ENCODE measurements at regions not wholly inside any gene's neighbourhood (a gene's known extent, or its start where the extent isn't known, plus 50 kb on each side); places are given as distances from the start of the nearest gene placed in this dataset.
A peak's percentile ranks its signal among the peaks of the same experiment; 100 is the strongest.

GRCh38 chr1:59075021-59075420 lies 221.9 kb upstream of the FGGY start:
- H3K9me3 ChIP-seq (ENCODE audit: low read length): no peaks in the 10 kb centered on the region
- H3K36me3 ChIP-seq (ENCODE audit: insufficient read depth, low read length): no peaks in the 10 kb centered on the region
- no peaks in the 10 kb centered on the region for H3K9me2 ChIP-seq (replicated peaks; ENCODE audit: insufficient read depth, low read length)
- no peak overlapping the region for H3K4me2 ChIP-seq (ENCODE audit: low read depth, low read length, poor library complexity, severe bottlenecking)
- H3K9ac ChIP-seq (ENCODE audit: low read length): no peak overlapping the region
- peaks cover 5% of the 10 kb centered on the region; the same call in 1 of the 2 replicates for H4K20me1 ChIP-seq (ENCODE audit: insufficient read depth, low read depth, low read length)
- H3K4me3 ChIP-seq (ENCODE audit: low read length): no peak overlapping the region
- H3K27me3 ChIP-seq (ENCODE audit: low read length): no peaks in the 10 kb centered on the region
- DNase-seq: no peak
- no peaks in the 10 kb centered on the region for H3K79me2 ChIP-seq (ENCODE audit: low read length)
- peaks cover 22% of the 10 kb centered on the region for H3K4me1 ChIP-seq (ENCODE audit: low read length)
- no peak overlapping the region for H2AFZ ChIP-seq (ENCODE audit: low read length)
- H3K27ac ChIP-seq (ENCODE audit: low read length): no peak overlapping the region

GRCh38 chr1:59076612-59077011 lies 220.3 kb upstream of the FGGY start:
- Histone ChIP-seq H3K4me2 (ENCODE audit: low read depth, low read length, poor library complexity, severe bottlenecking) (no peak overlapping the region), H3K36me3 (ENCODE audit: insufficient read depth, low read length) (no peaks in the 10 kb centered on the region), H3K27ac (ENCODE audit: low read length) (no peak overlapping the region), H2AFZ (ENCODE audit: low read length) (no peak overlapping the region), H3K79me2 (ENCODE audit: low read length) (no peaks in the 10 kb centered on the region), H3K9me3 (ENCODE audit: low read length) (no peaks in the 10 kb centered on the region), H3K9ac (ENCODE audit: low read length) (no peak overlapping the region), H4K20me1 (ENCODE audit: insufficient read depth, low read depth, low read length) (peaks cover 5% of the 10 kb centered on the region; the same call in 1 of the 2 replicates), H3K9me2 (replicated peaks; ENCODE audit: insufficient read depth, low read length) (no peaks in the 10 kb centered on the region), H3K4me1 (ENCODE audit: low read length) (peaks cover 22% of the 10 kb centered on the region), H3K27me3 (ENCODE audit: low read length) (no peaks in the 10 kb centered on the region), H3K4me3 (ENCODE audit: low read length) (no peak overlapping the region)
- no peak for DNase-seq

GRCh38 chr1:59077466-59078069 lies 219.3 kb upstream of the FGGY start:
- H3K27ac ChIP-seq (ENCODE audit: low read length): no peak overlapping the region

GRCh38 chr1:59078070-59078800 lies 218.7 kb upstream of the FGGY start:
- no peaks in the 10 kb centered on the region for H3K36me3 ChIP-seq (ENCODE audit: insufficient read depth, low read length)
- no peak overlapping the region for H3K27ac ChIP-seq (ENCODE audit: low read length)
- H3K9ac ChIP-seq (ENCODE audit: low read length): no peak overlapping the region
- no peak overlapping the region for H3K4me2 ChIP-seq (ENCODE audit: low read depth, low read length, poor library complexity, severe bottlenecking)
- H4K20me1 ChIP-seq (ENCODE audit: insufficient read depth, low read depth, low read length): no peaks in the 10 kb centered on the region
- no peak overlapping the region for H2AFZ ChIP-seq (ENCODE audit: low read length)
- peaks cover 11% of the 10 kb centered on the region for H3K4me1 ChIP-seq (ENCODE audit: low read length)
- no peaks in the 10 kb centered on the region for H3K79me2 ChIP-seq (ENCODE audit: low read length)
- H3K9me2 ChIP-seq (replicated peaks; ENCODE audit: insufficient read depth, low read length): no peaks in the 10 kb centered on the region
- no peaks in the 10 kb centered on the region for H3K27me3 ChIP-seq (ENCODE audit: low read length)
- H3K9me3 ChIP-seq (ENCODE audit: low read length): no peaks in the 10 kb centered on the region
- no peak for DNase-seq
- no peak overlapping the region for H3K4me3 ChIP-seq (ENCODE audit: low read length)

More at GRCh38 chr1:59077466-59078069, 219.3 kb upstream of the FGGY start:
- Histone ChIP-seq H3K9me2 (replicated peaks; ENCODE audit: insufficient read depth, low read length) (no peaks in the 10 kb centered on the region), H3K9me3 (ENCODE audit: low read length) (no peaks in the 10 kb centered on the region), H3K4me3 (ENCODE audit: low read length) (no peak overlapping the region), H4K20me1 (ENCODE audit: insufficient read depth, low read depth, low read length) (peaks cover 3% of the 10 kb centered on the region; the same call in 1 of the 2 replicates), H2AFZ (ENCODE audit: low read length) (no peak overlapping the region), H3K4me2 (ENCODE audit: low read depth, low read length, poor library complexity, severe bottlenecking) (no peak overlapping the region), H3K79me2 (ENCODE audit: low read length) (no peaks in the 10 kb centered on the region), H3K27me3 (ENCODE audit: low read length) (no peaks in the 10 kb centered on the region), H3K36me3 (ENCODE audit: insufficient read depth, low read length) (no peaks in the 10 kb centered on the region), H3K9ac (ENCODE audit: low read length) (no peak overlapping the region), H3K4me1 (ENCODE audit: low read length) (peaks cover 13% of the 10 kb centered on the region)
- peak; percentile 50 for DNase-seq

- Histone ChIP-seq H2AFZ (ENCODE audit: low read length) (no peak overlapping the region), H3K4me3 (ENCODE audit: low read length) (no peak overlapping the region), H3K9me3 (ENCODE audit: low read length) (no peaks in the 10 kb centered on the region), H3K4me1 (ENCODE audit: low read length) (peaks cover 11% of the 10 kb centered on the region), H3K36me3 (ENCODE audit: insufficient read depth, low read length) (no peaks in the 10 kb centered on the region), H3K27ac (ENCODE audit: low read length) (no peak overlapping the region), H3K4me2 (ENCODE audit: low read depth, low read length, poor library complexity, severe bottlenecking) (no peak overlapping the region), H3K79me2 (ENCODE audit: low read length) (no peaks in the 10 kb centered on the region), H4K20me1 (ENCODE audit: insufficient read depth, low read depth, low read length) (no peaks in the 10 kb centered on the region), H3K27me3 (ENCODE audit: low read length) (no peaks in the 10 kb centered on the region), H3K9ac (ENCODE audit: low read length) (no peak overlapping the region), H3K9me2 (replicated peaks; ENCODE audit: insufficient read depth, low read length) (no peaks in the 10 kb centered on the region)
- no peak for DNase-seq
Observed at GRCh38 chr1:59078866-59079265, 218.0 kb upstream of the FGGY start.

GRCh38 chr1:59079434-59080140 lies 217.3 kb upstream of the FGGY start:
- Histone ChIP-seq H3K4me3 (ENCODE audit: low read length) (no peak overlapping the region), H3K4me2 (ENCODE audit: low read depth, low read length, poor library complexity, severe bottlenecking) (no peak overlapping the region), H4K20me1 (ENCODE audit: insufficient read depth, low read depth, low read length) (no peaks in the 10 kb centered on the region), H3K9ac (ENCODE audit: low read length) (no peak overlapping the region), H3K4me1 (ENCODE audit: low read length) (peaks cover 11% of the 10 kb centered on the region), H3K9me2 (replicated peaks; ENCODE audit: insufficient read depth, low read length) (no peaks in the 10 kb centered on the region), H3K36me3 (ENCODE audit: insufficient read depth, low read length) (no peaks in the 10 kb centered on the region), H3K27me3 (ENCODE audit: low read length) (no peaks in the 10 kb centered on the region), H2AFZ (ENCODE audit: low read length) (no peak overlapping the region), H3K9me3 (ENCODE audit: low read length) (no peaks in the 10 kb centered on the region), H3K27ac (ENCODE audit: low read length) (no peak overlapping the region), H3K79me2 (ENCODE audit: low read length) (no peaks in the 10 kb centered on the region)
- no peak for DNase-seq

GRCh38 chr1:59081181-59081580 lies 215.7 kb upstream of the FGGY start:
- Histone ChIP-seq H3K4me3 (ENCODE audit: low read length) (no peak overlapping the region), H3K9ac (ENCODE audit: low read length) (no peak overlapping the region), H4K20me1 (ENCODE audit: insufficient read depth, low read depth, low read length) (no peaks in the 10 kb centered on the region), H3K27me3 (ENCODE audit: low read length) (no peaks in the 10 kb centered on the region), H3K9me3 (ENCODE audit: low read length) (no peaks in the 10 kb centered on the region), H3K79me2 (ENCODE audit: low read length) (no peaks in the 10 kb centered on the region), H3K4me1 (ENCODE audit: low read length) (peaks cover 11% of the 10 kb centered on the region), H3K27ac (ENCODE audit: low read length) (no peak overlapping the region), H3K9me2 (replicated peaks; ENCODE audit: insufficient read depth, low read length) (no peaks in the 10 kb centered on the region), H3K4me2 (ENCODE audit: low read depth, low read length, poor library complexity, severe bottlenecking) (no peak overlapping the region), H3K36me3 (ENCODE audit: insufficient read depth, low read length) (no peaks in the 10 kb centered on the region), H2AFZ (ENCODE audit: low read length) (no peak overlapping the region)
- DNase-seq: no peak

- Histone ChIP-seq H3K9ac (ENCODE audit: low read length) (no peak overlapping the region), H3K36me3 (ENCODE audit: insufficient read depth, low read length) (no peaks in the 10 kb centered on the region), H3K9me3 (ENCODE audit: low read length) (no peaks in the 10 kb centered on the region), H3K79me2 (ENCODE audit: low read length) (no peaks in the 10 kb centered on the region), H3K27ac (ENCODE audit: low read length) (no peak overlapping the region), H3K9me2 (replicated peaks; ENCODE audit: insufficient read depth, low read length) (no peaks in the 10 kb centered on the region), H4K20me1 (ENCODE audit: insufficient read depth, low read depth, low read length) (no peaks in the 10 kb centered on the region), H3K4me3 (ENCODE audit: low read length) (no peak overlapping the region), H2AFZ (ENCODE audit: low read length) (no peak overlapping the region), H3K27me3 (ENCODE audit: low read length) (no peaks in the 10 kb centered on the region), H3K4me2 (ENCODE audit: low read depth, low read length, poor library complexity, severe bottlenecking) (no peak overlapping the region), H3K4me1 (ENCODE audit: low read length) (peaks cover 11% of the 10 kb centered on the region)
- DNase-seq: no peak
Observed at GRCh38 chr1:59081795-59082194, 215.1 kb upstream of the FGGY start.

Measured in Karpas-422 (cell line).